ENCODE measurements at regions not wholly inside any gene's neighbourhood (a gene's known extent, or its start where the extent isn't known, plus 50 kb on each side); places are given as distances from the start of the nearest gene placed in this dataset.
"Not testable (repeated sequence)": the region's sequence is repeated elsewhere in the genome, so short reads cannot be mapped to it uniquely, and the experiment has no call there.

DNA sequence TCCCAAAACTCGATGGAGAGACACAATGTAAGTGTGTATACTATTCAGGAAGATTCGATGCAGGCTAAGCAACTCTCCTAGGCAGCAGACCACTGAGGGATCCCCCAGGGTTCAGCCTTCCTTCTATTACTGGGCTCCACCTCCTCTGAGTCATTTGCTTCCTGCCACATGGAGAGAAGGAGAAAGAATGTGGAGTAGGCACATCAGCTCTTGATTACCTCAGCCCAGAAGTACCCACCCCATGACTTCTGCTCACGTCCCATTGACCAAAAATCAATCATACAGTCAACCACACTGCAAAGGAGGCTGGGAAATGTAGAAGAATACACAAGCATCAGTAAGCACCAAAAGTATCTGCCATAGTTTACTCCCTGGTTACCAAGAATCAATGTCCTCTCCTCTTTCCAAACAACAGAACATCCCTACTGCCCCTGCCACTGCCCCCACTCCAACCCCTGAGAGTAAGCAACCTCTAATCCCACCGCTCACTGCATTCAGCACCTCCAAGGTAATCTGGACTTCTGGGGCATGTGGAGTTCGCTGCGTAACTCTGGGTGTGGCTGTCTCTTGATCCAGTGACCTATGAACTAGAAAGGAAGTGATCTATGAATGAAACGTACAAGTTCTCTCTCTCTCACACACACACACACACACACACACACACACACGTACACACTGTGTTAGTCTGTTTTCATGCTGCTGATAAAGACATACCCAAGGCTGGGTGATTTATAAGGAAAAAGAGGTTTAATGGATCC lies 91.2 kb upstream of the C1QTNF7 start:
- no peak for DNase-seq (ENCODE audit: low read depth, low spot score)

GRCh38 chr4:15337168-15337657 lies 90.6 kb upstream of the C1QTNF7 start:
- not testable (repeated sequence) for DNase-seq (ENCODE audit: low read depth, low spot score)

GRCh38 chr4:15339737-15340136 lies 88.1 kb upstream of the C1QTNF7 start:
- DNase-seq (ENCODE audit: low read depth, low spot score): no peak

- no peak for DNase-seq (ENCODE audit: low read depth, low spot score)
Measured at GRCh38 chr4:15340332-15340731, 87.5 kb upstream of the C1QTNF7 start.

GRCh38 chr4:15340902-15341732 lies 86.7 kb upstream of the C1QTNF7 start:
- no peak for DNase-seq (ENCODE audit: low read depth, low spot score)

- no peak for DNase-seq (ENCODE audit: low read depth, low spot score)
Measured at GRCh38 chr4:15341733-15342300, 86.0 kb upstream of the C1QTNF7 start.

- DNase-seq (ENCODE audit: low read depth, low spot score): no peak
Measured at GRCh38 chr4:15343000-15343399, 84.8 kb upstream of the C1QTNF7 start.

GRCh38 chr4:15343581-15343980 lies 84.3 kb upstream of the C1QTNF7 start:
- DNase-seq (ENCODE audit: low read depth, low spot score): no peak

DNA sequence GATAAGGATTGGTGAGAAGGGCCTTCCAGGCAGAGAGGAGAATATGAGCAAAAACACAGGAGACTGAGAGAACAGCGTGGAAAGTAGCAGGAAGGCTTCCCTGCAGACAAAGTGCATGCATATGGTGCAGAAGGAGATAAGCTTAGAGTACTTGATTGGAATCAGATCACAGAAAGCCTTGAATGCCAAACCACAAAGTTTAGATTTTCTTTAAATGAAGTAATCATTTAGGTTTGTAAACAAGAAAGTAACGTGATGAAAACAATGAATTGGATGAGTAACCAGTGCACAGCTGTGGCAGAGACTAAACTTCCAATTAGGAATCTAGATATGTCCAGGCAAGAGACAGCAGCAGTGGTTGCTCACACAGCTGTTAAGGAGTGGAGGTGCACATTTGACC lies 83.8 kb upstream of the C1QTNF7 start:
- DNase-seq (ENCODE audit: low read depth, low spot score): no peak

DNA sequence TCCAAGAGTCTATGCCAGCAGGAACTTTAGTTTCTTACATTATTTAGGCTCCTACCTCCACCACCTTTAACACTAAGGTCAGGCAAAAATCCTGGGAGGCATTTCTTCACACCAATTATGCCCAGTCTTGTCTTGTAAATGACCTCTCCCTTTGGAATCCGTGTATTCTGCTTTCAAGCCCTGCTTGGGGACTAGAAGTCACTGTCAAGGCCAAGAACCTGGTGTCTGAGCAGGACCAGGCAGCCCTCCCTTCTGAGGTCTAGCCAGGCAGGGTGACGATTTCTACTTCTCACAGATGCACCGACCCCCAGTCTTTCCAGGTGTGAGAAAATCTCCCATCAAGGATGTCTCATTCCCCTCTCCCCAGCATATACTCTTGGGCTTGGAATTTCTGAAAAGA lies 82.7 kb upstream of the C1QTNF7 start:
- no peak for DNase-seq (ENCODE audit: low read depth, low spot score)

DNA sequence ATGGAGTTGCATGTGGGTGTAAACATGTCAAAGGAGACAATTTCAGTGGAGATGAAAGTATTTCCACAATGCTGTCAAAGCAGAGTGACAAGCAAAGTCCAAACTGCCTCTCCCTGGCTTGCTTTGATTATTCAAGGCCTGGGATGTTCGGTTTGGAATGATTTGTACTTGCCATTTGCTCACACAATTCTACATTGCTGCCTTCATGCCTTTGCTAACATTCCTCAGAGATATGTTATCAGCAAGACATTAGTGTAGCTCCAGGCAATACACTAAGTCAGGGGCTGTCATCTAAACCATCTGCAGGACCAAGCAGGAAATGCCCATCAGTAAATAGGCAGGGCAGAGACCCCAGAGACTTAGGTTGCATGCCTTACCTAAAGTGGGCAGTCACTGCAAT lies 79.6 kb upstream of the C1QTNF7 start:
- no peak for DNase-seq (ENCODE audit: low read depth, low spot score)

GRCh38 chr4:15348695-15349094 lies 79.1 kb upstream of the C1QTNF7 start:
- no peak for DNase-seq (ENCODE audit: low read depth, low spot score)

DNA sequence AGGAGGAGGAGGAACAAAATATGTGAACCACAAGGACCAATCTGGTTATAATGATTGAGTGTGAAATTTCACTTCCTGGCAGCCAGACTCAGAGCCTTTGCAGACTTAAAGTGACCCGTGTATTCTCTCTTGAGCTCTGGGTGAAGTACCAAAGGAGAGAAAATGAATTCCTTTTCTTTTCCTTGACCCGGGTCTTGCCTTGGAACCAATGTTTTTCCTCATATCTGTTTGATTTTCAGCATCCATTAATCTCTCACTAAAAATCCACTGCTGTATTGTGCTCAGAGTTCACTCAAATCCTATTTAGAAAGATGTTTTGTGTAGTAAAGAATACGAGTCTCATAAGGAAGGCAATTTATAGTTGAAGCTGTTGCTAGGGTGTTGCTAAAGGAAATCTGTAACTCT lies 78.3 kb upstream of the C1QTNF7 start:
- no peak for DNase-seq (ENCODE audit: low read depth, low spot score)

- DNase-seq (ENCODE audit: low read depth, low spot score): no peak
Measured at GRCh38 chr4:15349965-15350364, 77.9 kb upstream of the C1QTNF7 start.

DNA sequence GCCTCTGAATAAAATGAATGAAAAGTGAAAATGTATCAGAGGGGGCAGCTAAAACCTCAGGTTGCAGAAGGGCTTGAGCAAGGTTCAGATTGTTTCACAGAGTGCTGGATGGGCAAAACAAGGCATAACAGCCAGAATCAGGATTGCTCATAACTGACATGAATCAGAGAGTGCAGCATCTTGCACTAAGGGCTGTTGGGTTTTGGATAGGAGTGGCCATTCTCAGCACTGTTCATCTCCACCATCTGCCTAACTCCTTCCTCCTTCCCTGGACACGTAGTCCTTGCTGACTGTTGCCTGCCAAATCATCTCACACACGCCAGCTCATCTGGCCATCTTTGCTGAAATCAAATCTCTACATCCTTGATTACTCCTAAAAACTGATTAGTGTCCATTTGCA lies 75.3 kb upstream of the C1QTNF7 start:
- DNase-seq (ENCODE audit: low read depth, low spot score): no peak

DNA sequence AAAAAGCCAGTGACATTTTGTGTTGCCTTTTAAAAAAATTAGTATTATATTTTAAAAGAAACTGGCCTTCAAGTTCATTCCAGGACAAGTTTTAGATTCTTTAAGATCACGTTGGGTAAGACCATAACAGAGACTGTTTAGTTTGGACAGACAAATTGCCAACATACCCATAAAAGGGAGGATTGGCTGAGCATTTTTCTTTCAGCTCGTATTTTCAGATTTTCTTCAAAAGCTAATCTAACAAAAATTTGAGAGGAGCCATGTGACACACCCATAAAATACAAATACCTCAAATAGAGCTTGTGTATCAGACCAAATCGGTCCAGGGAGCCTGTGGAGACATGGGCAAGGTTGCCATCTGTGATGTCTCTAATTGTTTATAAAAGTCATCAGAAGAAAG lies 74.6 kb upstream of the C1QTNF7 start:
- DNase-seq (ENCODE audit: low read depth, low spot score): no peak

- DNase-seq (ENCODE audit: low read depth, low spot score): no peak
Measured at GRCh38 chr4:15354371-15355297, 73.2 kb upstream of the C1QTNF7 start.

DNA sequence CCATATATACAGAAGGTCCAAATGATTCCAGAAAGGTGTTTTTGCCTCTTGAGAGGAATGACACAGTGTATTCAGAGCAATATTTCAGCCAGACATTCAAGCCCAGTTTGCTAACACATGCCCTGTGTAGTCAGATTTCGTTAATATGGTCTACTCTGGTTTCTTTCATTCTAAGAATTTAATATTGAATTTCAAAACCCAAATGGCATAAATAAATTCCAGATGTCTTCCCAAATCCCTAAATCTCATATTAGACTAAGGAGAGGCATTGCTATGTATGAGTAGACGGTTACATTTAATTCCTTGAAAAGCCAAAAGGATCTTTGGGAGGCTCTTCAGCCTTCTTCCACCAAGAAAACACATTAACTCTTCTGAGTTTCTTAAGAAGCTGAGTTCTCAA lies 66.3 kb upstream of the C1QTNF7 start:
- no peak for DNase-seq (ENCODE audit: low read depth, low spot score)

GRCh38 chr4:15362541-15362940 lies 65.3 kb upstream of the C1QTNF7 start:
- DNase-seq (ENCODE audit: low read depth, low spot score): no peak

DNA sequence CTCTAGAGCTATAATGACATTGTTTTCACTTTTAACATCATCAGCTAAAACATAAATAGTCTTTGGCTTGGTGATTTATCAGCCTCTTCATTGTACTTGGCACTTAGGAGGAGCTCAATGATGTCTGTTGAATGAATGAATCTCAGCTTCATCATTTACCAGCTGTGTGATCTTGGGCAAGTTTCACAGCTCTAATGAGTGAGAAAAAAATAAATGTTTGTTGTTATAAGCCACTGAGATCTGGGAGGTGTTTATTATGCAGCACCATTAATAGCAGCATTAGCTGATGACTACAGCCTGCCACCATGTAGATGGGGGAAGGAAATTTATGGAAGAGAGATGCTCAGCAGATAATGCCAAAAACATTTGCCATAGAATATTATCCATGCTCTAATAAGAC lies 63.6 kb upstream of the C1QTNF7 start:
- no peak for DNase-seq (ENCODE audit: low read depth, low spot score)

GRCh38 chr4:15365641-15366040 lies 62.2 kb upstream of the C1QTNF7 start:
- DNase-seq (ENCODE audit: low read depth, low spot score): no peak
